OCI-LY7 (cell line): ENCODE measurements at regions not wholly inside any gene's neighbourhood (a gene's known extent, or its start where the extent isn't known, plus 50 kb on each side); places are given as distances from the start of the nearest gene placed in this dataset.

ENCODE experiments used
- EZH2phosphoT487 ChIP-seq: fragments of 200-600 bp; sonication (generic); IDR thresholded peaks from 2 replicates; pipeline ENCODE4 v1.6.1; 2018; ENCODE audit warnings: low read depth, borderline replicate concordance, mild to moderate bottlenecking, mixed run types, antibody characterized with exemption, low read length, moderate library complexity, mixed read lengths
- TF ChIP-seq, protein P1 (sequence below): fragments of 200-600 bp; sonication (generic); conservative IDR thresholded peaks from 2 replicates; pipeline ENCODE4 v1.5.1; 2014; ENCODE audit warnings: mild to moderate bottlenecking, antibody characterized with exemption, low read length, moderate library complexity, mixed read lengths

DNA sequence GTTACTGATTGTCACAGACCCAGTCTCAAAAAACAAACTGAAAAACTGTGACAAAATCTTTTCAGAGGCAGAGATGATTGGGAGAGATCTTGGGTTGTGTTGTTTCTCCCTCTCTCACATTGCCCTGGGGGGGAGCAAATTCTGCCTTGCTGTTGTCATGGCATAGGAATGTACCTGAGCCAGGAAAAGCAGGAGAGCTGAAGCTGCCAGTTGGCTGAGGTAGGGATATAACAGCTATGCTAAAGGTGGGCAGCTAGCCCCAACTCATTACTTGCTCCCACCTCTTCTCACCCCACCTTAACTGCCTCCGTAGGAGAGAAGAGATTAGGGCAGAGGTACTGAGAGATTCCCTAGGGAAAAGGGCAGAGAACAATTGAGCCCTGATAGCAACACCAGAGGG is 299.3 kb downstream of the OSR1 start:
- TF ChIP-seq, protein P1, sequence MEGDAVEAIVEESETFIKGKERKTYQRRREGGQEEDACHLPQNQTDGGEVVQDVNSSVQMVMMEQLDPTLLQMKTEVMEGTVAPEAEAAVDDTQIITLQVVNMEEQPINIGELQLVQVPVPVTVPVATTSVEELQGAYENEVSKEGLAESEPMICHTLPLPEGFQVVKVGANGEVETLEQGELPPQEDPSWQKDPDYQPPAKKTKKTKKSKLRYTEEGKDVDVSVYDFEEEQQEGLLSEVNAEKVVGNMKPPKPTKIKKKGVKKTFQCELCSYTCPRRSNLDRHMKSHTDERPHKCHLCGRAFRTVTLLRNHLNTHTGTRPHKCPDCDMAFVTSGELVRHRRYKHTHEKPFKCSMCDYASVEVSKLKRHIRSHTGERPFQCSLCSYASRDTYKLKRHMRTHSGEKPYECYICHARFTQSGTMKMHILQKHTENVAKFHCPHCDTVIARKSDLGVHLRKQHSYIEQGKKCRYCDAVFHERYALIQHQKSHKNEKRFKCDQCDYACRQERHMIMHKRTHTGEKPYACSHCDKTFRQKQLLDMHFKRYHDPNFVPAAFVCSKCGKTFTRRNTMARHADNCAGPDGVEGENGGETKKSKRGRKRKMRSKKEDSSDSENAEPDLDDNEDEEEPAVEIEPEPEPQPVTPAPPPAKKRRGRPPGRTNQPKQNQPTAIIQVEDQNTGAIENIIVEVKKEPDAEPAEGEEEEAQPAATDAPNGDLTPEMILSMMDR, result no peak
- no peak for TF ChIP-seq EZH2phosphoT487
